ENCODE measurements at regions not wholly inside any gene's neighbourhood (a gene's known extent, or its start where the extent isn't known, plus 50 kb on each side); places are given as distances from the start of the nearest gene placed in this dataset.

GRCh38 chr12:11961686-11962085, 109.1 kb upstream of the BCL2L14 start:
- no peak for DNase-seq (ENCODE audit: low read depth in 2 of 2)
- no peaks in the 10 kb centered on the region for H4K20me1 ChIP-seq (ENCODE audit: control insufficient read depth, extremely low read depth, insufficient read depth, low read length)
- no peaks in the 10 kb centered on the region for H3K79me2 ChIP-seq (ENCODE audit: control insufficient read depth, insufficient read depth, low read length)
- no peak overlapping the region for H3K9ac ChIP-seq (ENCODE audit: insufficient read depth, low read length)
- no peak for TF ChIP-seq CTCF (conservative IDR thresholded peaks at IDR 0.05 in 1 of 2, IDR thresholded peaks at IDR 0.05 in 1 of 2; ENCODE audit: low read depth in 1 of 2, low read length in 2 of 2)
- no peak for TF ChIP-seq EZH2 (IDR thresholded peaks at IDR 0.05; ENCODE audit: low read length, missing control alignments)
- H3K27me3 ChIP-seq (ENCODE audit: control insufficient read depth, insufficient read depth, low read length), result no peaks in the 10 kb centered on the region
- H3K4me1 ChIP-seq (ENCODE audit: control insufficient read depth, extremely low read depth, insufficient read depth, low read length), result peaks cover 10% of the 10 kb centered on the region
- no peaks in the 10 kb centered on the region for H3K9me3 ChIP-seq (ENCODE audit: control insufficient read depth, insufficient read depth, low read depth, low read length)
- H3K27ac ChIP-seq (ENCODE audit: insufficient read depth, low read length), result no peak overlapping the region
- no peak overlapping the region for H3K4me3 ChIP-seq (replicated peaks in 1 of 4; ENCODE audit: control extremely low read depth in 1 of 4, insufficient read depth in 1 of 4, low read depth in 3 of 4, low read length in 4 of 4)
- no peak overlapping the region for H3K4me2 ChIP-seq (ENCODE audit: extremely low read depth, insufficient read depth, low read length)
- no peaks in the 10 kb centered on the region for H3K36me3 ChIP-seq (ENCODE audit: control insufficient read depth, insufficient read depth, low read length)
- H2AFZ ChIP-seq (ENCODE audit: low read length), result no peak overlapping the region

GRCh38 chr12:11962860-11963259, 107.9 kb upstream of the BCL2L14 start:
- DNase-seq (ENCODE audit: low read depth in 2 of 2), result no peak
- Histone ChIP-seq H3K4me2 (ENCODE audit: extremely low read depth, insufficient read depth, low read length) (no peak overlapping the region), H3K27me3 (ENCODE audit: control insufficient read depth, insufficient read depth, low read length) (no peaks in the 10 kb centered on the region), H3K4me1 (ENCODE audit: control insufficient read depth, extremely low read depth, insufficient read depth, low read length) (peaks cover 10% of the 10 kb centered on the region), H3K4me3 (replicated peaks in 1 of 4; ENCODE audit: control extremely low read depth in 1 of 4, insufficient read depth in 1 of 4, low read depth in 3 of 4, low read length in 4 of 4) (no peak overlapping the region), H3K36me3 (ENCODE audit: control insufficient read depth, insufficient read depth, low read length) (no peaks in the 10 kb centered on the region), H2AFZ (ENCODE audit: low read length) (no peak overlapping the region), H3K9me3 (ENCODE audit: control insufficient read depth, insufficient read depth, low read depth, low read length) (no peaks in the 10 kb centered on the region), H4K20me1 (ENCODE audit: control insufficient read depth, extremely low read depth, insufficient read depth, low read length) (no peaks in the 10 kb centered on the region), H3K79me2 (ENCODE audit: control insufficient read depth, insufficient read depth, low read length) (no peaks in the 10 kb centered on the region), H3K27ac (ENCODE audit: insufficient read depth, low read length) (no peak overlapping the region), H3K9ac (ENCODE audit: insufficient read depth, low read length) (no peak overlapping the region)
- no peak for TF ChIP-seq CTCF (conservative IDR thresholded peaks at IDR 0.05 in 1 of 2, IDR thresholded peaks at IDR 0.05 in 1 of 2; ENCODE audit: low read depth in 1 of 2, low read length in 2 of 2)

GRCh38 chr12:11963841-11964471, 106.8 kb upstream of the BCL2L14 start:
- TF ChIP-seq CTCF (conservative IDR thresholded peaks at IDR 0.05 in 1 of 2, IDR thresholded peaks at IDR 0.05 in 1 of 2; ENCODE audit: low read depth in 1 of 2, low read length in 2 of 2) (no peak), EZH2 (IDR thresholded peaks at IDR 0.05; ENCODE audit: low read length, missing control alignments) (no peak)
- Histone ChIP-seq H4K20me1 (ENCODE audit: control insufficient read depth, extremely low read depth, insufficient read depth, low read length) (no peaks in the 10 kb centered on the region), H3K79me2 (ENCODE audit: control insufficient read depth, insufficient read depth, low read length) (no peaks in the 10 kb centered on the region), H3K27me3 (ENCODE audit: control insufficient read depth, insufficient read depth, low read length) (no peaks in the 10 kb centered on the region), H2AFZ (ENCODE audit: low read length) (no peak overlapping the region), H3K9me3 (ENCODE audit: control insufficient read depth, insufficient read depth, low read depth, low read length) (no peaks in the 10 kb centered on the region), H3K9ac (ENCODE audit: insufficient read depth, low read length) (no peak overlapping the region), H3K4me2 (ENCODE audit: extremely low read depth, insufficient read depth, low read length) (no peak overlapping the region), H3K27ac (ENCODE audit: insufficient read depth, low read length) (no peak overlapping the region), H3K4me3 (replicated peaks in 1 of 4; ENCODE audit: control extremely low read depth in 1 of 4, insufficient read depth in 1 of 4, low read depth in 3 of 4, low read length in 4 of 4) (no peak overlapping the region), H3K36me3 (ENCODE audit: control insufficient read depth, insufficient read depth, low read length) (no peaks in the 10 kb centered on the region), H3K4me1 (ENCODE audit: control insufficient read depth, extremely low read depth, insufficient read depth, low read length) (peaks cover 4% of the 10 kb centered on the region)
- DNase-seq (ENCODE audit: low read depth in 2 of 2), result no peak
